HCT116 (cell line): ENCODE measurements at regions not wholly inside any gene's neighbourhood (a gene's known extent, or its start where the extent isn't known, plus 50 kb on each side); places are given as distances from the start of the nearest gene placed in this dataset.

Experiments
- ATAC-seq: fragments of 200-7000 bp; cut with Tn5 transposase; 2 replicates; pipeline ENCODE4 v1.9.1; 2020; ENCODE audit warnings: mild to moderate bottlenecking, moderate library complexity
- BruUV-seq: library from RNA; stranded (reverse); fragments of 400-500 nt; replicated peaks from 2 replicates; lab custom pipeline; 2021; lab: Mats Ljungman, UMichigan
- CTCF ChIA-PET: fragments of 300-600 bp; sonication (Branson Sonifier 250); formaldehyde crosslinking; loops from one replicate; lab custom pipeline; 2021; ENCODE audit warnings: antibody characterized with exemption; lab: Charles Lee
- POLR2A ChIA-PET: fragments of 300-600, 350-600 bp; sonication (Branson Sonifier 250); formaldehyde crosslinking; loops from one replicate; lab custom pipeline; 2021; ENCODE audit warnings: antibody characterized with exemption; lab: Charles Lee
- RAD21 ChIA-PET, 2 experiments: fragments of 300-600 bp; sonication (Branson Sonifier 250); formaldehyde crosslinking; loops; one replicate each; lab custom pipeline; 2023; ENCODE audit warnings: low total read pairs in 2 of 2; ENCODE audit not compliant: uncharacterized antibody in 2 of 2, unreplicated experiment in 2 of 2, low non-redundant PET in 1 of 2; lab: Charles Lee
- DNase-seq: peaks from one replicate; pipeline ENCODE4 v3.0.0-alpha.2; 2010; ENCODE audit warnings: low read depth, low spot score
- H2AFZ ChIP-seq: fragments of 200-600 bp; shearing (Covaris generic), sonication (generic); 2 replicates; pipeline ENCODE4 v1.6.1; 2017; ENCODE audit warnings: low read depth, mixed run types, mixed read lengths, antibody characterized with exemption, low read length; ENCODE audit not compliant: poor library complexity, severe bottlenecking
- H3K27ac ChIP-seq: 2 replicates; pipeline ENCODE4 v1.5.1; 2012; ENCODE audit warnings: low read depth, low read length
- H3K27me3 ChIP-seq: fragments of 200-600 bp; sonication (generic); 2 replicates; pipeline ENCODE4 v1.6.1; 2016; ENCODE audit warnings: mixed run types, low read length, mixed read lengths; ENCODE audit not compliant: insufficient read depth
- H3K36me3 ChIP-seq, 2 experiments: fragments of 200-500 bp in 1 of 2; fragments of 200-600 bp in 1 of 2; sonication (Bioruptor generic) in 1 of 2; sonication (generic) in 1 of 2; 2 replicates each; pipeline versions ENCODE4 v1.5.1 to v1.6.1; 2014 to 2016; ENCODE audit warnings: low read length in 2 of 2, inconsistent platforms in 1 of 2, mixed read lengths in 1 of 2, mixed run types in 1 of 2; ENCODE audit not compliant: insufficient read depth in 2 of 2, control insufficient read depth in 1 of 2
- H3K4me1 ChIP-seq, 2 experiments: fragments of 200-600 bp in 1 of 2; sonication (generic) in 1 of 2; 2 replicates each; pipeline versions ENCODE4 v1.5.1 to v1.6.1; 2012 to 2017; ENCODE audit warnings: low read length in 2 of 2, inconsistent platforms in 1 of 2, mild to moderate bottlenecking in 1 of 2, mixed read lengths in 1 of 2, mixed run types in 1 of 2, moderate library complexity in 1 of 2; ENCODE audit not compliant: insufficient read depth in 2 of 2, control insufficient read depth in 1 of 2
- H3K4me2 ChIP-seq: fragments of 200-600 bp; sonication (generic); 2 replicates; pipeline ENCODE4 v1.6.1; 2017; ENCODE audit warnings: mixed run types, low read length, mixed read lengths
- H3K4me3 ChIP-seq, 2 experiments: fragments of 200-600 bp in 1 of 2; sonication (generic) in 1 of 2; replicated peaks in 1 of 2; 2 replicates each; pipeline ENCODE4 v1.5.1; 2011 to 2016; ENCODE audit warnings: low read length in 2 of 2, control low read depth in 1 of 2, low read depth in 1 of 2, mild to moderate bottlenecking in 1 of 2, mixed read lengths in 1 of 2, mixed run types in 1 of 2
- H3K79me2 ChIP-seq: fragments of 200-600 bp; sonication (generic); 2 replicates; pipeline ENCODE4 v1.6.1; 2017; ENCODE audit warnings: mild to moderate bottlenecking, mixed run types, low read length, moderate library complexity, mixed read lengths; ENCODE audit not compliant: insufficient read depth
- H3K9ac ChIP-seq: fragments of 200-600 bp; sonication (generic); 2 replicates; pipeline ENCODE4 v1.6.1; 2016; ENCODE audit warnings: low read length, mixed read lengths
- H3K9me2 ChIP-seq: fragments of 200-600 bp; sonication (generic), shearing (Covaris generic); 2 replicates; pipeline ENCODE4 v1.6.1; 2017; ENCODE audit warnings: mixed run types, mild to moderate bottlenecking, moderate library complexity; ENCODE audit not compliant: insufficient read depth
- H3K9me3 ChIP-seq, 2 experiments: fragments of 200-500 bp in 1 of 2; fragments of 200-600 bp in 1 of 2; sonication (Bioruptor generic) in 1 of 2; sonication (generic) in 1 of 2; 2 replicates each; pipeline ENCODE4 v1.6.1; 2014 to 2017; ENCODE audit warnings: low read length in 2 of 2, mixed read lengths in 2 of 2, inconsistent platforms in 1 of 2, low read depth in 1 of 2, mild to moderate bottlenecking in 1 of 2, mixed run types in 1 of 2, moderate library complexity in 1 of 2; ENCODE audit not compliant: control insufficient read depth in 1 of 2, insufficient read depth in 1 of 2
- H4K20me1 ChIP-seq: fragments of 200-600 bp; sonication (generic), shearing (Covaris generic); 2 replicates; pipeline ENCODE4 v1.6.1; 2017; ENCODE audit warnings: mixed run types, mild to moderate bottlenecking, moderate library complexity; ENCODE audit not compliant: insufficient read depth
- CBX3 ChIP-seq: IDR thresholded peaks from 2 replicates; pipeline ENCODE4 v1.6.1; 2012; ENCODE audit warnings: low read depth
- EGR1 ChIP-seq: IDR thresholded peaks from 2 replicates; pipeline ENCODE4 v1.6.1; 2012; ENCODE audit warnings: low read depth
- EZH2phosphoT487 ChIP-seq: fragments of 200-600 bp; IDR thresholded peaks from 2 replicates; pipeline ENCODE4 v1.6.1; 2018; ENCODE audit warnings: antibody characterized with exemption, borderline replicate concordance
- FOSL1 ChIP-seq: IDR thresholded peaks from 2 replicates; pipeline ENCODE4 v1.6.1; 2012; ENCODE audit warnings: low read depth
- JUND ChIP-seq: IDR thresholded peaks from 2 replicates; pipeline ENCODE4 v1.6.1; 2012
- POLR2A ChIP-seq: IDR thresholded peaks from 2 replicates; pipeline ENCODE4 v1.7.0; 2011; ENCODE audit warnings: borderline replicate concordance; ENCODE audit not compliant: insufficient read depth, insufficient read length; ENCODE audit errors: extremely low read depth
- SIN3A ChIP-seq: IDR thresholded peaks from 2 replicates; pipeline ENCODE4 v1.6.1; 2012; ENCODE audit warnings: low read depth
- SP1 ChIP-seq: IDR thresholded peaks from 2 replicates; pipeline ENCODE4 v1.6.1; 2012; ENCODE audit warnings: low read depth
- ZFX ChIP-seq: fragments of 450-650 bp; IDR thresholded peaks from 2 replicates; pipeline ENCODE4 v1.6.1; 2017
- ZNF274 ChIP-seq: fragments of 200-500 bp; sonication (Bioruptor generic); IDR thresholded peaks from 2 replicates; pipeline ENCODE4 v1.6.1; 2014; ENCODE audit warnings: mild to moderate bottlenecking, low read depth, low read length, inconsistent platforms
- intact Hi-C: fragments of 100-400 bp; cut with micrococcal nuclease; formaldehyde crosslinking; loops from 2 replicates; pipeline ENCODE4 v1.10.0; 2022
- TF ChIP-seq, protein P1 (sequence below): IDR thresholded peaks from 2 replicates; pipeline ENCODE4 v1.6.1; 2012
- TF ChIP-seq, protein P2 (sequence below): IDR thresholded peaks from 2 replicates; pipeline ENCODE4 v1.6.1; 2011; ENCODE audit warnings: mild to moderate bottlenecking, low read length, moderate library complexity; ENCODE audit not compliant: insufficient replicate concordance; ENCODE audit errors: extremely low read depth
- TF ChIP-seq, protein P3 (sequence below): IDR thresholded peaks from 2 replicates; pipeline ENCODE4 v1.6.1; 2012
- TF ChIP-seq, protein P4 (sequence below): IDR thresholded peaks from 2 replicates; pipeline ENCODE4 v1.6.1; 2012; ENCODE audit warnings: low read depth

DNA sequence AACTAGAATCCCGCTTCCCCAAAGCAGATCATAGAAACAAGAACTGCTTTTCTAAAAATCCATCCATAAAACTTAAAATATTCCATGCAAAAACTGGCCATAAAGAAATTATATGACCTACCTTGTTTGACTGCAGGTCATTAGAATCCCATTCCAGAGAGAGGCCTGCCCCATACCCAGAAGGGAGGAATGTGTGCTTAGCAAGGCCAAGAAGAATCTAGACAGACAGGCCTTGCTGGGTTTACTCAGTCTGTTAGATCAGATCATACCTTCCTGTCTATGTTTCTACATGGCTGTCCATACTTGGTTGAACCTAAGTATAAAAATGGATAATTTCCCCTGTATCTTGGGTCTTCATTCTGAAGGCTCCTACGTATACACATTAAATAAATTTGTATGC lies 358.8 kb upstream of the TRPC7 start:
- intact Hi-C loops, result no loop called here

DNA sequence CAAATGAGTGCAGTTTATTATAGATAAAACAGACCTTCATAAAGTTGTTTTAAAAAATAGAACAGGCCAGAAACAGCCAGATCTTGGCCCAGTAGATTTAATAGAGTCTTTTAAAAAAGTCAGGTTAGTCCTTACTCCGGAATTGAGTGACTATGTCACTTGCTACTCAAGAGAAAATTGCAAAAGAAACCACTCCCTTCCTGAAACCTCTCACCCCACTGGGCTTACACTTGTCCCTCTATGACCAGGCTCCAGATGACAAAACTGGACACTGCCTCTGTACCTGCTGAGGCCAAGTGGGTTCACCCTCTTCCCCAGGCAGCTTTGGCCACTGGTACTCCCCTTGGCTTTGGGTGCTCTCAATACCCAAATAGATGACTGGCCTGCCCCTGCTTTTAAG lies 357.2 kb upstream of the TRPC7 start:
- intact Hi-C loops, result no loop called here
- H3K9me2 ChIP-seq, result no peaks in the 10 kb centered on the region
- no peak overlapping the region for H3K9ac ChIP-seq
- ChIA-PET RAD21 (no interaction called here), CTCF (no interaction called here), POLR2A (no interaction called here)
- no peaks in the 10 kb centered on the region for H3K4me1 ChIP-seq
- no peak for DNase-seq
- no peak overlapping the region for H3K4me3 ChIP-seq
- no TSS peak for BruUV-seq
- no peaks in the 10 kb centered on the region for H3K9me3 ChIP-seq
- H3K27ac ChIP-seq, result no peak overlapping the region
- TF ChIP-seq SP1, result no peak
- TF ChIP-seq, protein P1, sequence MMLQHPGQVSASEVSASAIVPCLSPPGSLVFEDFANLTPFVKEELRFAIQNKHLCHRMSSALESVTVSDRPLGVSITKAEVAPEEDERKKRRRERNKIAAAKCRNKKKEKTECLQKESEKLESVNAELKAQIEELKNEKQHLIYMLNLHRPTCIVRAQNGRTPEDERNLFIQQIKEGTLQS, result no peak
- no peak for TF ChIP-seq CBX3
- TF ChIP-seq, protein P2, sequence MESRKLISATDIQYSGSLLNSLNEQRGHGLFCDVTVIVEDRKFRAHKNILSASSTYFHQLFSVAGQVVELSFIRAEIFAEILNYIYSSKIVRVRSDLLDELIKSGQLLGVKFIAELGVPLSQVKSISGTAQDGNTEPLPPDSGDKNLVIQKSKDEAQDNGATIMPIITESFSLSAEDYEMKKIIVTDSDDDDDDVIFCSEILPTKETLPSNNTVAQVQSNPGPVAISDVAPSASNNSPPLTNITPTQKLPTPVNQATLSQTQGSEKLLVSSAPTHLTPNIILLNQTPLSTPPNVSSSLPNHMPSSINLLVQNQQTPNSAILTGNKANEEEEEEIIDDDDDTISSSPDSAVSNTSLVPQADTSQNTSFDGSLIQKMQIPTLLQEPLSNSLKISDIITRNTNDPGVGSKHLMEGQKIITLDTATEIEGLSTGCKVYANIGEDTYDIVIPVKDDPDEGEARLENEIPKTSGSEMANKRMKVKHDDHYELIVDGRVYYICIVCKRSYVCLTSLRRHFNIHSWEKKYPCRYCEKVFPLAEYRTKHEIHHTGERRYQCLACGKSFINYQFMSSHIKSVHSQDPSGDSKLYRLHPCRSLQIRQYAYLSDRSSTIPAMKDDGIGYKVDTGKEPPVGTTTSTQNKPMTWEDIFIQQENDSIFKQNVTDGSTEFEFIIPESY, result no peak
- no peak for TF ChIP-seq POLR2A
- no peak for TF ChIP-seq ZNF274
- no peak for TF ChIP-seq FOSL1
- TF ChIP-seq SIN3A, result no peak
- TF ChIP-seq, protein P3, sequence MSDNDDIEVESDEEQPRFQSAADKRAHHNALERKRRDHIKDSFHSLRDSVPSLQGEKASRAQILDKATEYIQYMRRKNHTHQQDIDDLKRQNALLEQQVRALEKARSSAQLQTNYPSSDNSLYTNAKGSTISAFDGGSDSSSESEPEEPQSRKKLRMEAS, result no peak
- TF ChIP-seq ZFX, result no peak
- no peak for TF ChIP-seq JUND
- ATAC-seq, result no peak
- H3K27me3 ChIP-seq, result no peaks in the 10 kb centered on the region; the same call in 1 of the 2 replicates
- H2AFZ ChIP-seq, result no peak overlapping the region
- H3K4me2 ChIP-seq, result no peak overlapping the region
- H4K20me1 ChIP-seq, result no peaks in the 10 kb centered on the region
- H3K36me3 ChIP-seq, result no peaks in the 10 kb centered on the region
- no peaks in the 10 kb centered on the region for H3K79me2 ChIP-seq

More for the DNA sequence above, 358.8 kb upstream of the TRPC7 start:
- no peak for DNase-seq
- no peaks in the 10 kb centered on the region for H3K9me3 ChIP-seq
- no peak overlapping the region for H3K4me2 ChIP-seq
- TF ChIP-seq EZH2phosphoT487 (no peak), ZFX (no peak), EGR1 (no peak)
- TF ChIP-seq, protein P4, sequence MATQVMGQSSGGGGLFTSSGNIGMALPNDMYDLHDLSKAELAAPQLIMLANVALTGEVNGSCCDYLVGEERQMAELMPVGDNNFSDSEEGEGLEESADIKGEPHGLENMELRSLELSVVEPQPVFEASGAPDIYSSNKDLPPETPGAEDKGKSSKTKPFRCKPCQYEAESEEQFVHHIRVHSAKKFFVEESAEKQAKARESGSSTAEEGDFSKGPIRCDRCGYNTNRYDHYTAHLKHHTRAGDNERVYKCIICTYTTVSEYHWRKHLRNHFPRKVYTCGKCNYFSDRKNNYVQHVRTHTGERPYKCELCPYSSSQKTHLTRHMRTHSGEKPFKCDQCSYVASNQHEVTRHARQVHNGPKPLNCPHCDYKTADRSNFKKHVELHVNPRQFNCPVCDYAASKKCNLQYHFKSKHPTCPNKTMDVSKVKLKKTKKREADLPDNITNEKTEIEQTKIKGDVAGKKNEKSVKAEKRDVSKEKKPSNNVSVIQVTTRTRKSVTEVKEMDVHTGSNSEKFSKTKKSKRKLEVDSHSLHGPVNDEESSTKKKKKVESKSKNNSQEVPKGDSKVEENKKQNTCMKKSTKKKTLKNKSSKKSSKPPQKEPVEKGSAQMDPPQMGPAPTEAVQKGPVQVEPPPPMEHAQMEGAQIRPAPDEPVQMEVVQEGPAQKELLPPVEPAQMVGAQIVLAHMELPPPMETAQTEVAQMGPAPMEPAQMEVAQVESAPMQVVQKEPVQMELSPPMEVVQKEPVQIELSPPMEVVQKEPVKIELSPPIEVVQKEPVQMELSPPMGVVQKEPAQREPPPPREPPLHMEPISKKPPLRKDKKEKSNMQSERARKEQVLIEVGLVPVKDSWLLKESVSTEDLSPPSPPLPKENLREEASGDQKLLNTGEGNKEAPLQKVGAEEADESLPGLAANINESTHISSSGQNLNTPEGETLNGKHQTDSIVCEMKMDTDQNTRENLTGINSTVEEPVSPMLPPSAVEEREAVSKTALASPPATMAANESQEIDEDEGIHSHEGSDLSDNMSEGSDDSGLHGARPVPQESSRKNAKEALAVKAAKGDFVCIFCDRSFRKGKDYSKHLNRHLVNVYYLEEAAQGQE, result no peak
- TF ChIP-seq, all 23 proteins: peak for 0
- no peaks in the 10 kb centered on the region for H4K20me1 ChIP-seq
- no peaks in the 10 kb centered on the region for H3K36me3 ChIP-seq
- H3K27me3 ChIP-seq, result peaks cover 3% of the 10 kb centered on the region
- ChIA-PET CTCF (no interaction called here), RAD21 (no interaction called here), POLR2A (no interaction called here)
- H3K79me2 ChIP-seq, result no peaks in the 10 kb centered on the region
- no peaks in the 10 kb centered on the region for H3K9me2 ChIP-seq
- H3K4me1 ChIP-seq, result no peaks in the 10 kb centered on the region
- no peak for ATAC-seq
- H3K9ac ChIP-seq, result no peak overlapping the region
- H3K4me3 ChIP-seq, result no peak overlapping the region
- no peak overlapping the region for H3K27ac ChIP-seq
- no TSS peak for BruUV-seq
- H2AFZ ChIP-seq, result no peak overlapping the region
